Activated T-cell treated with anti-CD3 and anti-CD28 coated beads for 48 hours (primary cell): ENCODE measurements at regions not wholly inside any gene's neighbourhood (a gene's known extent, or its start where the extent isn't known, plus 50 kb on each side); places are given as distances from the start of the nearest gene placed in this dataset.
"Not testable (repeated sequence)": the region's sequence is repeated elsewhere in the genome, so short reads cannot be mapped to it uniquely, and the experiment has no call there.

ENCODE experiments used
- DNase-seq: peaks from one replicate; pipeline ENCODE4 v3.0.0-alpha.2; 2020; ENCODE audit warnings: low read depth

DNA sequence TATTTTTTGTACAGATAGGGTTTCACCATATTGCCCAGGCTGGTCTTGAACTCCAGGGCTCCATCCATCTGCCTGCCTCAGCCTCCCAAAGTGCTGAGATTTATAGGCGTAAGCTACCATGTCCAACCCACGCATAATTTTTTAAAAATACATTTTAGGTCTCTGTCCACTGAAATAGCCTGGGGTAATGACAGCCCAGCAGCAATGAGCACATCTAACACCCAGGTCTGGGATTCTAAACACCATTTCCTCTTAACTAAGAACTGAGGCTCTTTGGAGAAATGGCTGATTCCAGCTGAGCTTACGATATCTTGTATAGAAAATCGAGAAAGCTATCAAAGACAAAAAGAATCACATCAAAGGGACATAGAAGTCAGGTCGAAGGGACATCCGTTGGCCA is 245.3 kb downstream of the PARN start:
- no peak for DNase-seq

DNA sequence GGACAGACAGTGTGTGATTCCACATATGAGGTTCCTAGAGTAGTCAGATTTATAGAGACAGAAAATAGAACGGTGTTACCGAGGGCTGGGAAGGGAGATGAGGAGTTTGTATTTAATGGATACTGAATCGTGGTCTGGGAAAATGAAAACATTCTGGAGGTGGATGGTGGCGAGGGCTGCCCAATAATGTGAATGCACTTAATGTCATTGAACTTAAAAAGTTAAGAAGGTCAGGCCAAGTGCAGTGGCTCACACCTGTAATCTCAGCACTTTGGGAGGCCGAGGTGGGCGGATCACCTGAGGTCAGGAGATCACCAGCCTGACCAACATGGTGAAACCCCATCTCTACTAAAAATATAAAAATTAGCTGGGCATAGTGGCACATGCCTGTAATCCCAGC is 246.2 kb downstream of the PARN start:
- not testable (repeated sequence) for DNase-seq

DNA sequence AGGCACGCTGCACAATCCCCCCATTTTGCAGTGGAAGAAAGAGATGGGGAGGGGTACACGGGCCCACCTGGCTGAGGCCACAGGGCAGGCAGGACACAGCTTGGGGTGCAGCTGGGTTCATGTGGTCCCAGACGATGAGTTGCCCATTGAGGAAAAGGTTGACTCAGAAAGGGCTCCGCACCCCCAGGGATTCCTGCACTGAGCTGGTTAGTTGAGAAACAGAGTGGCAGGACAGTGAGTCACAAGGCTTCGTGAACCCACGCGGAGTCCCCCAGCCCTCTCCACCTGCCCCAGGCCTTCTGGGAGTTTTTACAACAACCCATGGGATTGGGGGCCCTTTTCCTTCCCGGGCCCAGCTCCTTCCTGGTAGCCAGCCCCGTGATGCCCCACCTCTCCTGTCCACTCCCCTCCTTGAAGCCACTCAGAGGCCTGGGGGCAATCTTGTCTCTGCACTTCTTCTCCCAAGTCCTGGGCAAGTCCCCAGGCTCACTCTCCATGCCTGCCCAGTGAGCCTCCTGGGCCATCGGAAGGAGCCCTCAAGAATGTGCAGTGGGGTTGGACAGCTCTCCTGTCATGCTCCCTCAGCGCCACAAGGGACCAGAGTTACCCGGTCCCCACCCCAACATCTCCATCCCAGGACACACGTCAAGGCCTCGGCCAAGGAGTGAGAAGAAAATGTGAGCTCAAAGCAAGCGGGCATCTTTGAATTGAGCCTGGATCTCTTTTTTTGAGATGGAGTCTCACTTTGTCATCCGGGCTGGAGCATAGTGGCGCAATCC is 251.2 kb downstream of the PARN start:
- DNase-seq, result no peak

DNA sequence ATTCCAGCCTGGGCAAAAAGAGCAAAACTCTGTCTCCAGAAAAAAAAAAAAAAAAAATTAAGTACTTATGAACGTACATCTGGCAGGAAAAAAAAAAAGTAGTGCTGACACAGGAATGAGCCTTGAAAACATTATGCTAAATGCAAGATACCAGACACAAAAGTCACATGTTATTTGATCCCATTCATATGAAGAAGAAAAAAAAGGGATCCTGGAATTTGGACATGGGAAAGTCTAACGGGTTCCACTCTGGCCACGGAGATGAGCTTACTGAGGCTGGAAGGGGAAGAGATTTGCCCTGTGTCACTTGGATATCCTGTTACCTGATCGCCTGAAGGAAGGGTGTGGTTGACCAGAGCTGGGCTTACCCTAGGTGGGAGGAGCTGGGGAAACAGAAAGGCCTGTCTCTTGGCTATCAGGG is 251.9 kb downstream of the PARN start:
- no peak for DNase-seq

DNA sequence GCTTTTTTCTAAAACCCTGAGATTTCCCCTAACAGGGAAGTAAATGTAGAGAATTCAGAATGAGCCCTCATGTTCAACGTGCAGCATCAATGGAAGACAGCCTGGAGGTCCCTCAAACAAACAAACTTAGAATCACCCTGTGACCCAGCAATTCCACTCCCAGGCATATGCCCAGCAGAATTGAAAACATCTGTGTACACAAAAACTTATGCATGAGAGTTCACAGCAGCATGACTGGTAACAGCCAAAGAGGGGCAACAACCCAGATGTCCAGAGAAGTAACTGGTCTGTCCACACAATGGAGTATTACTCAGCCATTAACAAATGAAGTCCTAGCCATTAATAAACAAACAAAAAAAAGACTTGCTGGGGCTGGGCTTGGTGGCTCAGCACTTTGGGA is 252.7 kb downstream of the PARN start:
- DNase-seq, result no peak

DNA sequence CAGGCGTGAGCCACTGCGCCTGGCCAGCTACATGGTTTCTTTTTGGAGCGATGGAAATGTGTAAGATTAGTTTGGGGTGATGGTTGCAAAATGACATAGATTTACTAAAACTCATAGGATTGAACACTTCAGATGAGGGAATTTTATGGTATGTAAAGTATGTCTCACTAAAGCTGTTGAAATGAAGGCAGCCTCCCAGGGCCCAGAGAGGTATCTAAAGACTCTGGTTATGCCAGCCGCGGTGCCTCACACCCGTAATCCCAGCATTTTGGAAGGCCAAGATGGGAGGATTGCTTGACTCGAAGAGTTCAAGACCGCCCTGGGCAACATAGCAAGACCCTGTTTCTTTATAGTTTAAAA is 254.9 kb downstream of the PARN start:
- DNase-seq, result no peak

DNA sequence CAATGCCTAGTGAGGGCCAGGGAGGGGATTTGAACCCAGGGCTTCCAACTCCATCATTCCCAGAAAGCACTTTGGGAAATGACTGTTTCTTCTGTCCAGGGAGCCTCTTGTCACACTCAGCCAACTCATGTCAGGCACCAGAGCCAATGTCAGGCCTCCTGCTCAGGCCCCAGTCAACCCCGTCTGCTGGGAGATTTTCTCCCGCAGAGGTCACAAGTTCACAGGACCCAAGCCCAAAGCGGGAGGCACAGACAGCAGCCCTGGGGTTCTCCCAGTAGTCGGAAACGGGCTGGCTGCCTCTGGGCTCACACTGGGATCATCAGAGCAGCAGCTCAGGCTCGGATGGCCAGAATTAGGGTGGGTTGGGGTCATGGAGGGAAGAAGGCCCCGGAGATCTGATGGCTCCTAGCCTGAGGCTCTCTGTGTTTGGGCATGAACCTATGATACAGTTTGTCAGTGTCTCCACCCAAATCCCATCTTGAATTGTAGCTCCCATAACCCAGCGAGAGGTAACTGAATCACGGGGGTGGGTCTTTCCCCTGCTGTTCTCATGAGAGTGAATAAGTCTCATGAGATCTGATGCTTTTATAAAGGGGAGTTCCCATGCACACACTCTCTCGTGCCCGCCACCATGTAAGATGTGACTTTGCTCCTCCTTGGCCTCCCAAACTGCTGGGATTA is 255.5 kb downstream of the PARN start:
- DNase-seq, result no peak

DNA sequence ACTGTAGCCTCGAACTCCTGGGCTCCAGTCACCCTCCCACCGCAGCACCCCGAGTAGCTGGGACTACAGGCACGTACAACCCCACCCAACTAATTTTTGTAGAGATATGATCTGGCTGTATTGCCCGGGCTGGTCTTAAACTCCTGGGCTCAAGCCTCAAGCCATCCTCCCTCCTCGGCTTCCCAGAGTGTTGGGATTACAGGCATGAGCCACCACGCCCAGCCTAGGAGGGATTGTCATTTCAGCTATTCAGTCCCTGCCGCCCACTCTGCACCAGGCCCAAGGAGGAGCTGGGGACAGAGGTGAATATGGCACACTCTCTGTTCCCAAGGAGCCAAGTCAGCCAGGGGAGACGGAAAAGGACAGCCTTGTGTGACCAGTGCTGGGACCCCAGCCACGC is 256.2 kb downstream of the PARN start:
- DNase-seq, result no peak

DNA sequence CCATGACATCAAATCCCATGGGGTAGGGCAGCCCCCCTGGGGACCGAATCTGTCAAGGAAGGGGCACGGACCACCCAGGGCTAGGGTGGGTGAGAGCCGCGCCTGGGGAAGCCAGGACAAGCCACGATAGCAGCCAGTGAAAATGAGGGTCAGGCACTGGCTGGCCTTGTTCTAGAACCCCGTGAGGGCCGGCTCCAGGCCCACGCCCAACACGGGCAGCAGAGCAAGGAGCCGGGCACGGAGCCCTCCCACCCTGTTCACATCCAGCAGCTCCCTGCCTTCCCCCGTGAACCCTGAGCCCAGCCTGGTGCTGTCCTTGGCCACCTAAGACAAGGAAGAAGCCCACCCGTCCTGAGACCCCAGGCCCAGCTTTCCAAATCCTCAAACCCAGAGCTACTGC is 256.7 kb downstream of the PARN start:
- no peak for DNase-seq

DNA sequence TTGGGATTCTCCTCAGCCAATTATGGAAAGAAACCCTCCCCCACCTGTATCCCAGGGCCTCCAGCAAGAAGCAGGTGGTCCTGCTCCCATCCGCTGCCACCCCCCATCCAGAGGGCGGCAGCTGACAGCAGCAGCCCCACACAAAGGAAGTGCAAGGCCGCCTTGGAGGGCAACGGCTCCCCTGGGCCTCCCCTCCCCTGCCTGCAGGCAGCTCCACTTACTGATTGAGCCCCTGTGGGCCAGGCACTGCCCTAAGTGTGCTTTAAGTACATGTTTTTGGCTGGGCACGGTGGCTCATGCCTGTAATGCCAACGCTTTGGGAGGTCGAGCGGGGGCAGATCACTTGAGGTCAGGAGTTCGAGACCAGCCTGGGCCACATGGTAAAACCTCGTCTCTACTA is 257.6 kb downstream of the PARN start:
- DNase-seq, result no peak

DNA sequence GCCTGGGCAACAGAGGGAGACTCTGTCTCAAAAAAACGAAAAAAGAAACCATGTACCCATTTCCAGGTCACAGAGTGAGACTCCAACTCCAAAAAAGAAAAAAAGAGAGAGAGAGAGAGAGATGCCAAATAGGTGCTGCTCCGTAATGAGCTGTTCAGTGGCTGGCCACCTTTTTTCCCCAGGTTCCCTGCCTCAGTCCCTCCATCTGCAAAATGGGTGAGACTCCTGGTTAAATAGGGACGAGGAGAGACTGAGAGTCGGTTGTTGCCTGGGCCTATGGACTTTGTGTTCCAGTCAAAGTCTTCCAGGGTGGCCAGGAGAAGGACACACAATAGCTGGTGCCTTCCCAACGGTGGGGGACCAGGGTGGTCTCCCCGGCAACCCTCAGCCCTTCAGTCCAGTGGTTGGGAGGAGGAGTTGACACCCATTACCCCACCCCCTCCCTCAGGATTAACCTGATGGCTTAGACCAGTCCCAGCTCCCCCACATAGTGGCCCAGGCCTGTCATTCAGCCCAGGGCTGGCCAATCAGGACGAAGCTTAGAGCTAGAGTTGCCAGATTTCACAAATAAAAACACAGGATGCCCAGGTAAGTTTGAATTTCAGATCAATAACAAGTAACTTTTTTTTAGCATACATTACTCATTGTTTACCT is 258.2 kb downstream of the PARN start:
- no peak for DNase-seq

DNA sequence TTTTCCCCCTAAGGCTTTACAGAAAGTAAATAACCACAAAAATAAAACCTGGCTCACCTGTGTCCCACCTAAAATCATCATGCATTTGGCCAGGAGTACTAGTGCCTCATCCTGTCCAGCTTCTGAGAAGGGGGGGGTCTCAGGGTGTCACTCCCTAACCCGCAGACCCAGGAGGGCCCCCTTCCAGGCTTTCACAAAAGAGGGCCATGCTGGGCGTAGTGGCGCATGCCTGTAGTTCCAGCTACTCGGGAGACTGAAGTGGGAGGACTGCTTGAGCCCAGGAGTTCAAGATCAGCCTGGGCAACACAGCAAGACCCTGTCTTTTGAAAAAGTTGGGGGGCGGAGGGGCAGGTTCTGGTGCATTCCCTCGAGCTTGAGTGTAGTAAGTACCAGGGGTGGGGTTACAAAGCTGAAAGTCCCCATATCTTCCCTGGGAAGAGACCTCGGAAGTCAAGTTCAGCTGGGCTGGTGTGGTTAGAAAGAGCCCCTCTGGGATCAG is 259.3 kb downstream of the PARN start:
- DNase-seq, result no peak

DNA sequence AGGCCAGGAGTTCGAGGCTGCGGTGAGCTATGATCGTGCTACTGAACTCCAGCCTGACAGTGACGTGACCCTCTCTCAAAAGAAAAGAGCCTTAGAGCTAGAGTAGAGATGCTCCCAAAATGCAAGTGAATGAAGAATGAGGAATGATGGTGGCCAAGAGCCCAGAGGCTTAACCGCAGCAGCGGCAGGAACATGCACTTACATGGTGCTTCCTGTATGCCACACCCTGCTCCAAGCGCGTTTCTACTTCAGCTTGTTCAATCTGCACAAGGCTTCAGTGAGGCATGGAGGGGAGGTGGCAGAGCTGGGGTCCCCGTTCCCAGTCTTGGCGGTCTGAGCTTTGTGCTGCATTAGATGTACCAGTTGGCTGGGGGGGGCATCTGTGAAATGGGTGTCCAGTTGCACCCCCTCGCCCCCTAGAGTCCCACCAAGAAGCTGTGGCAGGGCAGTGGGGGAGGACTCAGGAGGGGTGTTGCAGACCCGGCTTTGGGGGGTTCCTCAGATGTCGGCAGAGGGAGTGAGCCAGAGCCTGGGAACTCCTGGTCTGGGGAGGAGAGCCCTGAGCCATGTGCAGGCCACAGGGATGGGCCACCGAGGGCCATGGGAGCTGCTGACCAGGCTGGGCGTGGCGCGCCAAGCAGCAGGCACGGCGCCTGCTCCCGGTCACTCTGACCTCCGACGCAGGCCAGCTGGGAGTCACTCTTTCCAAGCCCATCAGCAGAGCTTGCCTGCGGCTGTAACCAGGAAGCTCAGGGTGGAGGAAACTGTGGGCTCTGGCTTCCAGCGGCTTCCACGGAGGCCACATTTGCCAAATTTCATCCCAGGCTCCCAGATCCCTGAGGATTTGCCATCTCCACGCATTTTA is 260.1 kb downstream of the PARN start:
- no peak for DNase-seq

DNA sequence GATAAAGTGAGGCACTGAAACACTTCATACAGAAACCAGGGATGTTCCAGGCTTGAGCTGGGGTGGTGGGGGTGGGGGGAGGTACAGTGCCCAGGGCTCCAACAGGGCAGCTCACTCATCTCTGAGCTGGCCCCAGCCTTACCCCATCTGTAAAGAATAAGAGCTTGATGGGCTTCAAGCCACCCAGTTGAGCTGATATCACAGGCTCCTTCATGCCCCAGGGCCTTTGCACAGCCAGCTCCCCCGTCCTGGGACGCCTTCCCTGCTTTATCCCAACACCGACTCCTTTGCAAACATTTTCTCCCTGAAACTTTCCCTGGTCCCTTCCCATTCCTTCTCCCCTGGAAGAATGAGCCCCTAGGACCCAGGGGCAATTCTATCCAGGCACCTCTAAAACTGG is 261.7 kb downstream of the PARN start:
- no peak for DNase-seq

DNA sequence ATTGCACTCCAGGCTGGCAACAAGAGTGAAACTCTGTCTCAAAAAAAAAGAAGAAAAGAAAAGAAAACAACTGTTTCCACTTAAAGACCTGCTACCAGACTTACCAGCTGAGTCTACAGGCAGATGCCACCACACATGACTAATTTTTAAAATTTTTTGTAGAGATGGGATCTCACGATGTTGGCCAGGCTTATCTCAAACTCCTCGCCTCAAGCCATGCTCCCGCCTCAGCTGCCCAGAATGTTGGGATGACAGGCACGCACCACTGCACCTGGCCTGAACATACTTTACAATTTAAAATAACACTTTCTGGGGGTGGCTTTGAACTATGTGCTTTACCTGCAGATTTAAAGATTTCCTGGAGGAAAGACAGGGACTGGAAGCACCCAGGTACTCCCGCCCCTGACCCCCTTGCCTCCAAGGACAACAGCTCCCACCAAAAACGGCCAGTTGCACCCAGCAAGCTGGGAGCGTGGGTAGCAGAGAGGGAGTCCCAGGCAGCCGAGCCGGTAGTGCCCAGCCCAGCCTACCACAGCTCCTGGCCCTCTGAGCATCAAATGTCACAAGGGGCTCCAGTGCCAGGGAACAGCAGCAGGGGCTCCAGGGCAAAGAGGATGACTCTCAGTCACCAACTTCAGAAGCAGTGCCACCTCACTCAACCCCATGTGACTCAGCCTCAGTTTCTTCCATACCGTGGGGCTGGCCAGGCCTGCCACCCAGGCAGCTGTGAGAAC is 262.9 kb downstream of the PARN start:
- DNase-seq, result no peak

DNA sequence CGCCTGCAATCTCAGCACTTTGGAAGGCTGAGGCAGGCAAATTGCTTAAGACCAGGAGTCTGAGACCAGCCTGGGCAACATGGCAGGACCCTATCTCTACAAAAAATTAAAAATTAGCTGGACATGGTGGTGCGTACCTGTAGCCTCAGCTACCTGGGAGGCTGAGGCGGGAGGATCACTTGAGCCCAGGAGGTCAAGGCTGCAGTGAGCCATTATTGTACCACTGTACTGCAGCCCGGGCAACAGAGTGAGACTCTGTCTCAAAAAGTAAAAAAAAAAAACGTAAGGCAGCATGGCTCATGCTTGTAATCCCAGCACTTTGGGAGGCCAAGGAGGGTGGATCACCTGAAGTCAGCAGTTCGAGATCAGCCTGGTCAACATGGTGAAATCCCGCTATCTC is 263.6 kb downstream of the PARN start:
- DNase-seq, result no peak

DNA sequence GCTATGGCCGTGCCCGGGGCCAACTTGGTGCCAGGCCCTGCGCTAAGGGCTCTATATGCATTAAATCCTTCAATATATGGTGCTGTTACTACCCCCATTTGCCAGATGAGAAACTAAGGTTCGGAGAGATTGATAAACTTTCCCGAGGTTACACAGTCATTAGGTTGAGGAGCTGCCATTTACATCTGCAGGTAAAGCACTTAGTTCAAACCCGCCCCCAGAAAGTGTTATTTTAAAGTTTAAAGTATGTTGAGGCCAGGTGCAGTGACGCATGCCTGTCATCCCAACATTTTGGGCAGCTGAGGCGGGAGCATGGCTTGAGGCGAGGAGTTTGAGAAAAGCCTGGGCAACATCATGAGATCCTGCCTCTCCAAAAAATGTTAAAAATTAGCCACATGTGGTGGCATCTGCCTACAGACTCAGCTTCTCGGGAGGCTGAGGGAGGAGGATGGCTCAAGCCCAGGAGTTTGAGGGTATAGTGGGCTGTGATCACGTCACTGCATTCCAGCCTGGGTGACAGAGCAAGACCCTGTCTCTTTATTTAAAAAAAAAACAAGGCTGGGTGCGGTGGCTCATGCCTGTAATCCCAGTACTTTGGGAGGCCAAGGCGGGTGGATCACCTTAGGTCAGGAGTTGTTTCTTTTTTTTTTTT is 264.7 kb downstream of the PARN start:
- DNase-seq, result no peak

DNA sequence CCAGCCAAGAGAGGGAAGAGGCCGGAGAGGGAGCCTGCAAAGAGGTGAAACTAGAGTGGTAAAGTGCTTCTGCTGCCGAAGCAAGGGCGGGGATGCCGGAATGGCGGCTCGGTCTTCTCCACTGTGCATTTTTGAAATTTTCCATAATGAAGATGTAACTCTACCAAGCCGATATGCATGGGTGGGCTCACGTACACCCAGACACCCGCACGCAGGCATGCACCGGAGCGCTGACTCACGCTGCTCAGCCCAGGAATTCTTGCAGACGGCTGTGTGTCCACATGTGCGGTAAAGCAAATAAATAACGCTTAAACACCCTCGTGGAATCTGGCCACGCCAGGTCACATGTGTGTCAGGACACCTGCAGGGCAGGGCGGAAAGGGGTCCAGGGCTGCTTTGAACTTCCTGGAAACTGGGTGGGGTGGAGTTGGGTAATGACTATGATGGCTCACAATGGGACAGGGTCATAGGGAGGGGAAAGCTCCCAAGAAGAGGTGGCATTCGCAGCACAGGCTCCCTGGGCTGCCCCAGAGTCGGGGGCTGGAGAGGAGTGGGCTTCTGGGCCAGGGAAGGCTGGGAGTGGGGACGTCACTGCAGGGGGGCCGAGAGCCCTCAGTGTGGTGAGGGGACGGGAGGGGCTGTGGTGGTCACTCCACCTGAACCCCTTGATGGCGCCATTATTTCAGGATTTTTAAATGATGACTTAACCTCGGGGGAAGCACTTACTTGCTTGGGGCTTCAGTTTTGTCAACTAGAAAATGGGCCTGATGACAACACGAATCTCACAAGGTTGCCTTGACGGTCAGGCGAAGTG is 265.5 kb downstream of the PARN start:
- no peak for DNase-seq

DNA sequence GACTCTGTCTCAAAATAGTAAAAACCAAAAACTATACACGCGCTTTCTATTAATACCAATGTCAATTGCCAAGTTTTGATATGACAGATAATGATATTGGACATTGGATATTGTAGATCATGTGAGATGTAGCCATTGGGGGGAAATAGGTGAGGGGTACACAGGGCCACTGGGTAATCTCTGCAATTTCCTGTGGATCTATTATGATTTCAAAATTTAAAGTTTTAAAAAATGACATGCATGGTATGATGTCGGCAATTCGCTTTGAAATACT is 266.0 kb downstream of the PARN start:
- DNase-seq, result no peak

DNA sequence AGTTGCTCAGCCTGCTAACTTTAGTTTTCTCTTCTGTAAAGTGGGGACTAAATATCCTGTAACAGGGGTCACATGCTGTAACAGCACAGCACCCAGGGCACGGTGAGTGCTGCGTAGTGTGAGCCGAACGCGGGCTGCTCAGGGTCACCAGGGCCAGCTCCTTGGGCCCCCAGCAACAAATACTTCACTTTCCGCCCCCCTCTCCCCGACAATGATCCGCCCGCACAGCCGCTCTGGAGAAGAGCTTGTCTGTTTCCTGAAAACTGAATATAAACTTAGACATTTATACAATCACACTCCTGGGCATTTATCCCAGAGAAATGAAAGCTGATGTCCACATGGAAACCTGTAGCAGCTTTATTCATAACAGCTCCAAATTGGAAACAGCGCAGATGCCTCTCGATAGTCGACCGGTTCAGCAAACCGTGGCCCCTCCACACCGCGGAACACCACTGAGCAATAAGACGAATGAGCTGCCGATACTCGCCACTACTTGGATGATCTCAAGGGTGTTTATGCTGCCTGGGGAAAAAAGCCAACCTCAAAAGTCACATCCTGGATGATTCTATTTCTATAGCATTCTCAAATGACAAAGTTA is 267.2 kb downstream of the PARN start:
- DNase-seq, result no peak
